Upper lobe of right lung (tissue), 1 donor: ENCODE measurements at regions not wholly inside any gene's neighbourhood (a gene's known extent, or its start where the extent isn't known, plus 50 kb on each side); places are given as distances from the start of the nearest gene placed in this dataset.

Source experiments
- ATAC-seq: fragments of 200-7000 bp; cut with Tn5 transposase; one replicate; pipeline ENCODE4 v1.9.1; 2020; ENCODE audit warnings: mild to moderate bottlenecking, moderate library complexity
- DNase-seq: peaks from one replicate; pipeline ENCODE4 v3.0.0-alpha.2; 2020
- H3K27ac ChIP-seq: fragments of 200-600 bp; one replicate; pipeline ENCODE4 v1.8.0; 2022
- H3K27me3 ChIP-seq: fragments of 200-600 bp; one replicate; pipeline ENCODE4 v1.8.0; 2022; ENCODE audit warnings: mild to moderate bottlenecking
- H3K36me3 ChIP-seq: fragments of 200-600 bp; one replicate; pipeline ENCODE4 v1.8.0; 2022
- H3K4me1 ChIP-seq: fragments of 200-600 bp; one replicate; pipeline ENCODE4 v1.8.0; 2022
- H3K4me3 ChIP-seq: fragments of 200-600 bp; one replicate; pipeline ENCODE4 v1.8.0; 2022; ENCODE audit warnings: mild to moderate bottlenecking
- H3K9me3 ChIP-seq: fragments of 200-600 bp; one replicate; pipeline ENCODE4 v1.8.0; 2022
- intact Hi-C: fragments of 100-400 bp; cut with DNase I; formaldehyde crosslinking; loops from one replicate; pipeline ENCODE4 v1.11.0; 2022
- TF ChIP-seq, protein P1 (sequence below): fragments of 200-600 bp; IDR thresholded peaks from one replicate; pipeline ENCODE4 v1.8.0; 2022; ENCODE audit warnings: antibody characterized with exemption
- donor health status: DM: no; HTN: yes; CAD: no; lungs with severe emphysema.

DNA sequence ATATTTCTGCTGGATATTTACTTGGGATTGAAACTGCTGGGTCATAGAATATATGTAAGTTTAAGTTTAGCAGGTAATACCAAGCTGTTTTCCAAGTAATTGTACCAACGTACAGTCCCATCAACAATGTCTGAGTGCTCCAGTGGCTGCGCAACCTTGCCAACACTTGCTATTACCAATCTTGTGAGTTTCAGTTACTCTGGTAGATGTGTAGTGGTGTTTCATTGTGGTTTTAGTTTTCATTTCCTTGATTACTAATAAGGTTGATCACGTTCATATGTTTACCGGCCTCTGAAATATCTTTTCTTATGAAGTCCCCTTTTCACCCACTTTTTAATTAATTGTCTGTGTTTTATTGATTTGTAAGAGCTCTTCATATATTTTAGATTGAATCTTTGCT is 370.6 kb upstream of the CADM1 start:
- H3K4me1 ChIP-seq: no peaks in the 10 kb centered on the region
- DNase-seq (no peak), ATAC-seq (no peak)
- H3K9me3 ChIP-seq: no peaks in the 10 kb centered on the region
- TF ChIP-seq, protein P1, sequence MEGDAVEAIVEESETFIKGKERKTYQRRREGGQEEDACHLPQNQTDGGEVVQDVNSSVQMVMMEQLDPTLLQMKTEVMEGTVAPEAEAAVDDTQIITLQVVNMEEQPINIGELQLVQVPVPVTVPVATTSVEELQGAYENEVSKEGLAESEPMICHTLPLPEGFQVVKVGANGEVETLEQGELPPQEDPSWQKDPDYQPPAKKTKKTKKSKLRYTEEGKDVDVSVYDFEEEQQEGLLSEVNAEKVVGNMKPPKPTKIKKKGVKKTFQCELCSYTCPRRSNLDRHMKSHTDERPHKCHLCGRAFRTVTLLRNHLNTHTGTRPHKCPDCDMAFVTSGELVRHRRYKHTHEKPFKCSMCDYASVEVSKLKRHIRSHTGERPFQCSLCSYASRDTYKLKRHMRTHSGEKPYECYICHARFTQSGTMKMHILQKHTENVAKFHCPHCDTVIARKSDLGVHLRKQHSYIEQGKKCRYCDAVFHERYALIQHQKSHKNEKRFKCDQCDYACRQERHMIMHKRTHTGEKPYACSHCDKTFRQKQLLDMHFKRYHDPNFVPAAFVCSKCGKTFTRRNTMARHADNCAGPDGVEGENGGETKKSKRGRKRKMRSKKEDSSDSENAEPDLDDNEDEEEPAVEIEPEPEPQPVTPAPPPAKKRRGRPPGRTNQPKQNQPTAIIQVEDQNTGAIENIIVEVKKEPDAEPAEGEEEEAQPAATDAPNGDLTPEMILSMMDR: no peak
- H3K36me3 ChIP-seq: no peaks in the 10 kb centered on the region
- H3K4me3 ChIP-seq: no peak overlapping the region
- no peak overlapping the region for H3K27ac ChIP-seq
- intact Hi-C loops: no loop called here
- H3K27me3 ChIP-seq: no peaks in the 10 kb centered on the region

DNA sequence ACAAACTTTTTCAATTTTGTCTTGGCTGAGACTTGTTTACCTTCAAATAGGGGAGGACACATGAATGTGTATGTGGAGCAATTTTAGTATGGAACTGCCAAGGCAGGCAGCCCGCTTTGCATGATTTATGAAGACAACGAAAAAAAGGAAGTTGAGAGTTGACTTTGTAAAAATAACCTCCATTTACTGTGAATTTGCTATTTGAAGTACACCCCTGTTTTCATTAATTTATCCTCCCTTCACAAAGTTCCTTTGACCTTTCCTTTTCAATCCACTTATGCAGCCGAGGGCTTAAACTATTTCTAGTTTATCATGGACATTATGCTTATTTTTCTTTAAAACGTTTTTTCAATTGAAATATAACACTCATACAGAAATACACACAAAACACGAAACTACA is 369.6 kb upstream of the CADM1 start:
- Histone ChIP-seq H3K27ac (no peak overlapping the region), H3K9me3 (no peaks in the 10 kb centered on the region), H3K27me3 (no peaks in the 10 kb centered on the region), H3K4me3 (no peak overlapping the region), H3K4me1 (no peaks in the 10 kb centered on the region), H3K36me3 (no peaks in the 10 kb centered on the region)
- ATAC-seq: no peak
- TF ChIP-seq, protein P1: no peak
- no peak for DNase-seq
- intact Hi-C loops: no loop called here

DNA sequence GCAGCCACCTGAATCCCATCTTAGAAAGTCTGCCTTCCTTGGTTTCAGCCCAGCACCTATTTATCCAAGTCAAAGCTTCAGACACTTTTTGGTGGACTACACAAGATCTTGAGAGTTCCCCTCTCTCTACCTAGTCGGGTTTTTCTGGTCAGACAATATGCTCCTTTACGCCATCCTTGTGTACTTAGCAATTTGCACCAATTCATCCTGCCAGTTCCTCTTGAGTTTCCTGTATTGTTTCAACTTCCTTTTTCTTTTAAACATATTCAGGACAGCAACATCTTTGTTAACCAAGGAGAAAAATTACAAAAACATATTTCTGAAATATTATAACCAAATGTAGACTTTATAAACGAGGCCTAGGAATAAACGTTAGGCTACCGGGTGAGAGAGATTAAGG is 368.2 kb upstream of the CADM1 start:
- H3K27ac ChIP-seq: no peak overlapping the region
- peak; percentile 63 for ATAC-seq
- no peaks in the 10 kb centered on the region for H3K27me3 ChIP-seq
- no peaks in the 10 kb centered on the region for H3K4me1 ChIP-seq
- no peaks in the 10 kb centered on the region for H3K9me3 ChIP-seq
- intact Hi-C loops: no loop called here
- H3K36me3 ChIP-seq: no peaks in the 10 kb centered on the region
- TF ChIP-seq, protein P1: no peak
- DNase-seq: no peak
- no peak overlapping the region for H3K4me3 ChIP-seq

DNA sequence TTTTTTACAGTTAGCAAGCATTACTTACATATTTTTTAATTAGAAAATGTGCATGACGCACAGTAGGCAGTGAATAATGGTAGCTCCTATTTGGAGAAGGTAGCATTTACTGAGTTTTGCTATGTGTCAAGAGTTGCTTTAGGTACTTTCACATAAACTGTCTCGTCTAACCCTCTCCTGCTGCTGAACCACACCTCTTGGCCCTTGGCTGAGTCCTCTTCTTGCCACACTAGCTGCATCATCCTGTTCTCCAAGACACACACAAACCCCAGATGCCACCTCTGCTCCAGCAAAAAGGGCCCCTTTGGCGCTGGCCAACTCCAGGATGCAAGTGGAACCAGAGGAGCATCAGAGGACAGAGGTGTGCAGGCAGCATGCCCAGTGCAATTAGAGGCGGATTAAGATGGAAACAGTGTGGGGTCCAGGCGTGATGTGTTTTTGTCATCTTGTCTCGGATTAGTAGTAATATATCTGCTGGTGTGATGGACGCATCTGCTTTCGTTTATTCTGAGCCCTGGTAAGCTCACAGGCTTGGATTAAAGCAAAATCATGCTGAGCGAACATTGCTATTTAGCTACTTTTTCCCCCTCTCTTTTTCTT is 367.0 kb upstream of the CADM1 start:
- Histone ChIP-seq H3K27me3 (no peaks in the 10 kb centered on the region), H3K9me3 (no peaks in the 10 kb centered on the region), H3K36me3 (no peaks in the 10 kb centered on the region), H3K4me3 (no peak overlapping the region), H3K4me1 (no peaks in the 10 kb centered on the region), H3K27ac (no peak overlapping the region)
- TF ChIP-seq, protein P1: no peak
- ATAC-seq: no peak
- no peak for DNase-seq
- intact Hi-C loops: no loop called here

DNA sequence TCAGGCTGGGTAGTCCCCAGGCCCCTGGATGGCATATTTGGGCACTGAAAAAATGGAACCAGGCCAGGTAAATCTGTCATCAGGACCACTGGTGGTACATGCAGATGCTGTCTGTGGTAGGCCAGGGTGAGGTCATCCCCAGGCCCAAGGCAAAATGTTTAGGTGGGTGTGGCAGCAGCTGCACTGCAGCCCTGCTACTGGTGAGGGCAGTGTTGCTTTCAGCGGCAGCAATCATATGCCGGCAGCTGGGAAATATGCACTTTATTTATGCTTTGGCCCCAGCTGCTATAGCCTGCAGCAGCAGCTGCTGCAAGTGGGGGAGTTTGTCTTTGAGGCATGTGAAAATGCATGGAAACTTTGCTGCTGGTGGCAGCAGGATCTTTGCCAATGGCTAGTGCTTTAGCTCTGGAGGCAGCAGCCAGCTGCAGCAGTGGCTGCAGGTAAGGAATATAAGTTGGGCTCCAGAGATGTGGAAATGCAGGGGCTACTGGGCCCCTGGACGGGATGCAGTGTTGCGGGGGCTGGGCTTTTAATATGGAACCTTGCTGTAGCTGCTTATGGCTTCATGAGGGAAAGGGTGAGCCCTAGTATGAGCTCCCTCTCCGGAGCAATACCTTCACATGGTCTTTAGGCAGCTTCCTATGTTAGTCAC is 365.7 kb upstream of the CADM1 start:
- TF ChIP-seq, protein P1: peak; percentile 51
- no peaks in the 10 kb centered on the region for H3K36me3 ChIP-seq
- no peak overlapping the region for H3K4me3 ChIP-seq
- no peaks in the 10 kb centered on the region for H3K27me3 ChIP-seq
- no peaks in the 10 kb centered on the region for H3K9me3 ChIP-seq
- intact Hi-C loops: no loop called here
- DNase-seq: peak; percentile 69
- no peaks in the 10 kb centered on the region for H3K4me1 ChIP-seq
- H3K27ac ChIP-seq: no peak overlapping the region
- peak; percentile 91 for ATAC-seq
